CD4-positive, CD25-positive, alpha-beta regulatory T cell (primary cell): ENCODE measurements at regions not wholly inside any gene's neighbourhood (a gene's known extent, or its start where the extent isn't known, plus 50 kb on each side); places are given as distances from the start of the nearest gene placed in this dataset.
"Not testable (repeated sequence)": the region's sequence is repeated elsewhere in the genome, so short reads cannot be mapped to it uniquely, and the experiment has no call there.

Experiments
- ATAC-seq, 2 donors: fragments of 150-1000 bp; cut with Tn5 transposase; one replicate each; pipeline ENCODE4 v1.10.0; 2021; ENCODE audit warnings: low read depth in 2 of 2, moderate number of reproducible peaks in 2 of 2, moderate library complexity in 1 of 2
- DNase-seq, 3 donors: peaks; one replicate each; pipeline versions ENCODE4 v3.0.0 to v3.0.0-alpha.2; 2012 to 2022; ENCODE audit warnings: mixed read lengths in 1 of 3
- H3K27ac ChIP-seq: one replicate; pipeline ENCODE4 v1.7.0; 2013; ENCODE audit warnings: mild to moderate bottlenecking, low read length; ENCODE audit not compliant: insufficient read depth, poor library complexity, severe bottlenecking
- H3K27me3 ChIP-seq: one replicate; pipeline ENCODE4 v1.7.0; 2013; ENCODE audit warnings: low read length; ENCODE audit not compliant: control insufficient read depth, insufficient read depth
- H3K36me3 ChIP-seq: one replicate; pipeline ENCODE4 v1.7.0; 2013; ENCODE audit warnings: mild to moderate bottlenecking, low read length, moderate library complexity; ENCODE audit not compliant: control insufficient read depth, insufficient read depth
- H3K4me1 ChIP-seq: 2 replicates; pipeline ENCODE4 v1.7.0; 2013; ENCODE audit warnings: mild to moderate bottlenecking, low read length; ENCODE audit not compliant: insufficient read depth, control insufficient read depth, poor library complexity, severe bottlenecking
- H3K4me3 ChIP-seq: one replicate; pipeline ENCODE4 v1.7.0; 2013; ENCODE audit warnings: low read depth, mild to moderate bottlenecking, low read length, moderate library complexity
- H3K9me3 ChIP-seq, 2 experiments: 1 replicate in 1 of 2; 2 replicates in 1 of 2; pipeline ENCODE4 v1.7.0; 2013; ENCODE audit warnings: low read length in 2 of 2, mild to moderate bottlenecking in 1 of 2, moderate library complexity in 1 of 2; ENCODE audit not compliant: control insufficient read depth in 2 of 2
- H3K27ac Mint-ChIP-seq, 3 donors: one replicate each; pipeline ENCODE4 v1.8.0; 2020 to 2022; ENCODE audit warnings: mild to moderate bottlenecking in 3 of 3, mixed read lengths in 3 of 3, moderate library complexity in 2 of 3
- H3K27me3 Mint-ChIP-seq: one replicate; pipeline ENCODE4 v1.8.0; 2022; ENCODE audit warnings: mild to moderate bottlenecking, mixed read lengths
- H3K36me3 Mint-ChIP-seq: one replicate; pipeline ENCODE4 v1.8.0; 2020; ENCODE audit warnings: mixed read lengths
- H3K4me1 Mint-ChIP-seq, 4 donors: one replicate each; pipeline ENCODE4 v1.8.0; 2020 to 2022; ENCODE audit warnings: mixed read lengths in 4 of 4, mild to moderate bottlenecking in 1 of 4
- H3K4me3 Mint-ChIP-seq, 4 donors: one replicate each; pipeline ENCODE4 v1.8.0; 2020 to 2022; ENCODE audit warnings: mild to moderate bottlenecking in 4 of 4, mixed read lengths in 4 of 4, moderate library complexity in 3 of 4
- H3K9me3 Mint-ChIP-seq, 7 donors: one replicate each; pipeline ENCODE4 v1.8.0; 2020 to 2022; ENCODE audit warnings: mixed read lengths in 7 of 7, mild to moderate bottlenecking in 3 of 7, moderate library complexity in 2 of 7

DNA sequence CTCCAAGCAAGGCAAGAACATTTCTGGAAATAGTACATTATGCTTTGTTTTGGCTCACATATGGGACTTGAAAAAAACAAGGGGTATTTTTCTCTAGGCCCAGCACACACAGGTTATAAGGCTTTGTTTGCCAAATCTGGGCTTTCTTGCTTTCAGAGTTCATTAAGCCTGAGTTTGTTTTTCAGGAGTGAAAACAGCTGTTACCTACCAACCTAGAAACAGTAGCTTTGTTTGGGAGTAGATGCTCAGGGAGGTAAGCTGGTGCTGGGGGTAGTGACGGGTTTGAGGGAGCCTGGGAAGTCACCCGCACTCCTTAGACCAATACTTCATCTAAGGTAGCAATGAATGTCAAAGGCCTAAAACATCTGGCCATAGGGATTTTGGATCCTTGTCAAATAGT, 241.2 kb downstream of the KBTBD8 start:
- Mint-ChIP-seq H3K27me3 (peaks cover 5% of the 10 kb centered on the region), H3K4me1 (no peaks in the 10 kb centered on the region), H3K4me3 (no peak overlapping the region), H3K27ac (no peak overlapping the region), H3K9me3 (no peaks in the 10 kb centered on the region), H3K36me3 (no peaks in the 10 kb centered on the region)
- no peak overlapping the region for H3K4me3 ChIP-seq
- ATAC-seq (no peak), DNase-seq (no peak)
- H3K4me1 ChIP-seq: no peaks in the 10 kb centered on the region
- no peak overlapping the region for H3K27ac ChIP-seq
- H3K27me3 ChIP-seq: no peaks in the 10 kb centered on the region
- no peaks in the 10 kb centered on the region for H3K9me3 ChIP-seq
- no peaks in the 10 kb centered on the region for H3K36me3 ChIP-seq

DNA sequence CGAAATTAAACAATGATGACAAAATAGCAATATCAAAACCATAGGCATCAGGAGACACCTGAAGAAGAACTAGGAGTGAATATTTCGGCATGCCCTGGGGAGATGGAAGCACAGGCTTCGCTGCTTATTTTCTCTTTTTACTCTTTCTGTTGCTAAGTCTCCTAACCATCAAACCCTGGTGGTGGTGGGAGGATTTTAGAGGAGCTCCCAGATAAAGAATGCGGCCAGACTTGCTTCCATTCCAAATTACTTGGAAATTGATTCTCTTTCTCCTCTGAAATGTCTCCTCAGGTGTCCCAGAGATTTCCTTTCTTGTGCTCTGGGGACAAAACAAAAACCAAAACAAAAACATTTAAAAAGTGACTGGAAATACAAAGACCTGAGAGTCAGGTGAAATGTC, 243.0 kb downstream of the KBTBD8 start:
- Histone ChIP-seq H3K27ac (no peak overlapping the region), H3K27me3 (no peaks in the 10 kb centered on the region), H3K36me3 (no peaks in the 10 kb centered on the region), H3K4me3 (no peak overlapping the region), H3K9me3 (no peaks in the 10 kb centered on the region), H3K4me1 (no peaks in the 10 kb centered on the region)
- no peaks in the 10 kb centered on the region for H3K36me3 Mint-ChIP-seq
- H3K27me3 Mint-ChIP-seq: peaks cover 5% of the 10 kb centered on the region
- no peak overlapping the region for H3K27ac Mint-ChIP-seq
- H3K4me1 Mint-ChIP-seq: no peaks in the 10 kb centered on the region
- no peaks in the 10 kb centered on the region for H3K9me3 Mint-ChIP-seq
- ATAC-seq (no peak), DNase-seq (no peak)
- H3K4me3 Mint-ChIP-seq: no peak overlapping the region

DNA sequence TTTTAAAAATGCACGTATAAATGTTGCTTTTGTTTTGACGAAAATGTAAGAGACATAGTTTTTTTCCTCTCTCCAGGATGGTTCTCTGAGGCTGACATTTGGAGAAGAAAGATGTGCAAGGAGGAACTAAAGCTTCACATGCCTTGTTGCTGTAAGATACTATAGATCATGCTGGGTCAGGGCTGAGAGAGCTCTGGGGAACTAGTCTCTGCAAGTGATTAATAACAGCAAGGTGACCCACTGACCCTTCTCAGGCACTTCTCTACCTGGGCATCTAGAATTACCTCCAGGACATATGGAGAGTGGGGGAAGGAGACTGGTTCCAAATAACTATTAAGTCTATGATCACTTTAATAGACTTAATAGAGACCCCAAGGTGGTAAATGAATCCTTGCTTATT, 246.0 kb downstream of the KBTBD8 start:
- no peaks in the 10 kb centered on the region for H3K36me3 Mint-ChIP-seq
- Histone ChIP-seq H3K27ac (no peak overlapping the region), H3K36me3 (no peaks in the 10 kb centered on the region), H3K27me3 (no peaks in the 10 kb centered on the region), H3K4me1 (no peaks in the 10 kb centered on the region), H3K4me3 (no peak overlapping the region), H3K9me3 (no peaks in the 10 kb centered on the region)
- H3K4me3 Mint-ChIP-seq: no peak overlapping the region
- peaks cover 11% of the 10 kb centered on the region for H3K27me3 Mint-ChIP-seq
- peaks cover 0 to 2% (median 0%) of the 10 kb centered on the region in 7 donors for H3K9me3 Mint-ChIP-seq
- no peak for ATAC-seq
- DNase-seq: no peak
- no peak overlapping the region for H3K27ac Mint-ChIP-seq
- no peaks in the 10 kb centered on the region for H3K4me1 Mint-ChIP-seq

DNA sequence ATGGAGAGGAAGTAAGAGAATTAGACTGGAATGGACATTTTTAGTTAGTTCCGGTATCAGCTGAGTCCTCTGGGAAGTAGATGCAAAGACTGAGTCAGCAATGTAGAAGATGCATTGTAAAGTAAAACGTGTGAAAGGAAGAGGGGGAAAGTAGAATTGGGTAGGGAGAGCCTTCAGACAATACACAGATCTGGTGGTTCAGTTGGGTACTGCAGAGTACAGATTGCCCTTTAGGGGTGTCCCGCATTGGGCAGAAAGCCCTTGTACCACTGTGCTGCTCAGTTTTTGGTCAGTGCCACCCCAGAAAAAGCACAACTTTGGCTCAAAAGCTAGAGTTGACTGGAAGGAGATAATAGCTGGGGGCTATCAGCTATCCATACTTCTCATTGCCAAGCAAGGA, 247.4 kb downstream of the KBTBD8 start:
- Histone ChIP-seq H3K4me1 (no peaks in the 10 kb centered on the region), H3K36me3 (no peaks in the 10 kb centered on the region), H3K27ac (no peak overlapping the region), H3K9me3 (no peaks in the 10 kb centered on the region), H3K4me3 (no peak overlapping the region), H3K27me3 (no peaks in the 10 kb centered on the region)
- no peaks in the 10 kb centered on the region for H3K36me3 Mint-ChIP-seq
- H3K27ac Mint-ChIP-seq: no peak overlapping the region
- ATAC-seq: no peak
- no peak for DNase-seq
- no peak overlapping the region for H3K4me3 Mint-ChIP-seq
- H3K27me3 Mint-ChIP-seq: peaks cover 7% of the 10 kb centered on the region
- peaks cover 0 to 2% (median 0%) of the 10 kb centered on the region in 7 donors for H3K9me3 Mint-ChIP-seq
- no peaks in the 10 kb centered on the region for H3K4me1 Mint-ChIP-seq

DNA sequence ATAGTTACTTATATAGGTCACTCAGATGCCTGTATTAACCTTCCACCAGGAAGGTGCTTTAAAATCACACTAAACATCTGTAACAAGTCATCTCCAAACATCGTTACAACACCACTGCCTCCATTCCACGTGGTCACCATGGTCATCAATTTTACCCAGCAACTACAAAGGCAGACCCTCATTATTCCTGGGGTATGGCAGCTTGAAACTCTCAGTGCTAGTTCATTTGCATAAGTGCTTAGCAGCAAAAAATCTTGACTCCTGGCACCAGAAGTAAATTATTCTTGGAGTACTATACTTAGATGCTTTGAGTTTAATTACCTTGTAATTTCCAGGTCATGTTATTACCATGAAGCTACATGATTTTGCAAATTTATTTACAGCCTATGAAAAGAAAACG, 250.6 kb downstream of the KBTBD8 start:
- H3K4me3 ChIP-seq: no peak overlapping the region
- no peak overlapping the region for H3K4me3 Mint-ChIP-seq
- H3K27ac ChIP-seq: no peak overlapping the region

DNA sequence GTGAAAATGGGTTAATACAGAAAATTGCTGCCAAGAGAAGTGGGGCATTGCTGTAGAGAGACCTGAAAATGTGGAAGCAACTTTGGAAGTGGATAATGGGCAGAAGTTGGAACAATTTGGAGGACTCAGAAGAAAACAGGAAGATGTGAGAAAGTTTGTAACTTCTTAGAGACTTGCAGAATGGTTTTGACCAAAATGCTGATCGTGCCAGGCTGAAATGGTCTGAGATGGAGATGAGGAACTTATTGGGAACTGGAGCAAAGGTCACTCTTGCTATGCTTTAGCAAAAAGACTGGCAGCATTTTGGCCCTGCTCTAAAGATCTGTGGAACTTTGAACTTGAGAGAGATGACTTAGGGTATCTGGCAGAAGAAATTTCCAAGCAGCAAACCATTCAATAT, 254.8 kb downstream of the KBTBD8 start:
- not testable (repeated sequence) for H3K4me1 ChIP-seq, H3K4me3 Mint-ChIP-seq, H3K27ac ChIP-seq, H3K27me3 ChIP-seq, H3K36me3 ChIP-seq, H3K36me3 Mint-ChIP-seq, H3K4me1 Mint-ChIP-seq, ATAC-seq, H3K27ac Mint-ChIP-seq, H3K27me3 Mint-ChIP-seq, H3K4me3 ChIP-seq, H3K9me3 ChIP-seq, DNase-seq
- peaks cover 3 to 12% (median 7%) of the 10 kb centered on the region in 7 donors for H3K9me3 Mint-ChIP-seq

More for the DNA sequence above, 250.6 kb downstream of the KBTBD8 start:
- no peak for ATAC-seq
- Mint-ChIP-seq H3K27me3 (peaks cover 6% of the 10 kb centered on the region), H3K9me3 (peaks cover 0 to 12% (median 4%) of the 10 kb centered on the region in 7 donors), H3K27ac (no peak overlapping the region), H3K4me1 (no peaks in the 10 kb centered on the region), H3K36me3 (no peaks in the 10 kb centered on the region)
- Histone ChIP-seq H3K36me3 (no peaks in the 10 kb centered on the region), H3K4me1 (no peaks in the 10 kb centered on the region), H3K27me3 (no peaks in the 10 kb centered on the region), H3K9me3 (no peaks in the 10 kb centered on the region)
- no peak for DNase-seq

DNA sequence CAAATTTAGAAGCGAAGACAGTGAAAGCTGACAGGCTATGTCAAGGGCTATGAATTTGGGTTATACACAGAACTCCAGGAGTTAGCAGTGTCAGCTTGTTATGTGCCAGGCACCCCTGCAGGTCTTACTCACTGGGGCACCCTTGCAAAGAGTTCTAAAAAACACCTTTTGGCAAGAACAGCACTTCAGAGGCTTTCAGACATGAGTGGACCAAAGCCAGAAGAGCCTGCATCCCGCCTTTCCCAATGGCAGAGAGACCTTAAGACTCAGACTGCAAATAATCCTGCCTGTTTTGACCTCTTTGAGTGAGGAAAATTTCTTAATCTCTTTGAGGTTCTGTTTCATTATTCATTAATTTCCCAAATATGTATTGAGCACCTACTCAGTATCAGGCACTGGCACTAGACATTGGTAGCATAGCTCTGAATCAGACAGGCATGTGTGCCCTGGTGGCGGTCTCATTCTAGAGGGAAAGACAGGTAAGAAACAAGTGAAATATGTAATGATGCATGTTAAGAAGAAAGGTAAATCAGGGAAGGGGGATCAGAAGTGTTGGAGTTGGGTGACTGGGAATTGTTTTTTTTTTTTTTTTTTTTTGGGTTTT, 280.0 kb downstream of the KBTBD8 start:
- Histone ChIP-seq H3K27me3 (no peaks in the 10 kb centered on the region), H3K4me3 (no peak overlapping the region), H3K36me3 (no peaks in the 10 kb centered on the region), H3K27ac (no peak overlapping the region), H3K4me1 (no peaks in the 10 kb centered on the region), H3K9me3 (no peaks in the 10 kb centered on the region)
- H3K9me3 Mint-ChIP-seq: peaks cover 0 to 10% (median 4%) of the 10 kb centered on the region in 7 donors
- H3K27me3 Mint-ChIP-seq: peaks cover 6% of the 10 kb centered on the region
- ATAC-seq (no peak), DNase-seq (no peak)
- H3K36me3 Mint-ChIP-seq: no peaks in the 10 kb centered on the region
- no peaks in the 10 kb centered on the region for H3K4me1 Mint-ChIP-seq
- H3K4me3 Mint-ChIP-seq: no peak overlapping the region
- no peak overlapping the region for H3K27ac Mint-ChIP-seq

DNA sequence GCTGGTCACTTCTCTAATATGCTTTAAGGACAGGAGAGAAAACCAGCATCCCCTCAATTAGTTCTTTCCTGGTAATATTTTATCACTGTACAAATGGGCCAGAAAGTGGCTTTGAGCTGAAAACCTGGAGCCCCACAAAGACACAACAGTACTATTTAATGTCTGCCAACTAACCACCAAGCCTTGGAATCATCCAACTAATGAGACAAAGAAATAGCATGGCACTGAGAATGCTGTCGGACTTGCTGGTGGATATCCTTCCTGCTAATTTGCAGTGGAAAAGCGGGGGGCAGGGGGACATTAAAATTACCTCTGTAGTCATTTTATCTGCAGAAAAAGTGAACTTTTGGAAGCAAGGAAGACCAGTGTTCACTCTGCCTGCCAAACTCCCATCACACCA, 288.5 kb downstream of the KBTBD8 start:
- Histone ChIP-seq H3K9me3 (no peaks in the 10 kb centered on the region), H3K36me3 (no peaks in the 10 kb centered on the region), H3K4me3 (no peak overlapping the region), H3K4me1 (no peaks in the 10 kb centered on the region), H3K27me3 (no peaks in the 10 kb centered on the region), H3K27ac (no peak overlapping the region)
- no peak for DNase-seq
- H3K4me1 Mint-ChIP-seq: no peaks in the 10 kb centered on the region
- H3K27me3 Mint-ChIP-seq: no peaks in the 10 kb centered on the region
- ATAC-seq: no peak
- H3K27ac Mint-ChIP-seq: no peak overlapping the region
- no peak overlapping the region for H3K4me3 Mint-ChIP-seq
- H3K36me3 Mint-ChIP-seq: no peaks in the 10 kb centered on the region
- peaks cover 0 to 10% (median 3%) of the 10 kb centered on the region in 7 donors for H3K9me3 Mint-ChIP-seq
